ENCODE measurements at regions not wholly inside any gene's neighbourhood (a gene's known extent, or its start where the extent isn't known, plus 50 kb on each side); places are given as distances from the start of the nearest gene placed in this dataset.

DNA sequence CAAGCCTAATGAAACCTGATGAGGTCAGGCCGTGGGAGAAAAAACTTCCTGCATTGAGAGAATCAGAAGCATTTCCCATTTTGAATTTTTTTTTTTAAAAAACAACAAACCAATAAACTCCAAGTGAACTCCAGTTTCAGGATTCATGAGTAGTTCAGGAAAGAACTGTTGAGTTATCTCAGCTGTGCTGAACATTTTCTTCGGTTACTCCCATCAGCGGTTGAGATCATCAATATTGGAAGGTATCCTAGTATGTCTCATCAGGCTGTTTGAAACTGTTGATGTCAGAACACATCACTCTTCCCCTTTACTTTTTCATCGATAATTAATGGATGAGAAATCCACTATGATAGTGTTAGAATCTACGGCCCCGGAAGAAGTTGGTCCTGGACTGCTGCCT is 82.4 kb upstream of the ADGRG2 start:
- POLR2A ChIA-PET = no interaction called here
- H3K36me3 ChIP-seq (ENCODE audit: control insufficient read depth in 2 of 2, insufficient read depth in 1 of 2, low read length in 2 of 2) = no peaks in the 10 kb centered on the region
- TF ChIP-seq ZNF302 (tag by site-specific recombination; IDR thresholded peaks at IDR 0.05; ENCODE audit: low read depth) (no peak), ZNF707 (tag by site-specific recombination; IDR thresholded peaks at IDR 0.05) (no peak), ZNF19 (tag by site-specific recombination; IDR thresholded peaks at IDR 0.05; ENCODE audit: low read depth) (no peak), SCRT2 (tag by site-specific recombination; IDR thresholded peaks at IDR 0.05) (no peak), KLF16 (tag by site-specific recombination; IDR thresholded peaks at IDR 0.05) (no peak), MYNN (tag by site-specific recombination; IDR thresholded peaks at IDR 0.05; ENCODE audit: borderline replicate concordance) (no peak), ZSCAN30 (tag by site-specific recombination; IDR thresholded peaks at IDR 0.05) (no peak), ZNF266 (tag by site-specific recombination; IDR thresholded peaks at IDR 0.05; ENCODE audit: low read depth) (no peak)

DNA sequence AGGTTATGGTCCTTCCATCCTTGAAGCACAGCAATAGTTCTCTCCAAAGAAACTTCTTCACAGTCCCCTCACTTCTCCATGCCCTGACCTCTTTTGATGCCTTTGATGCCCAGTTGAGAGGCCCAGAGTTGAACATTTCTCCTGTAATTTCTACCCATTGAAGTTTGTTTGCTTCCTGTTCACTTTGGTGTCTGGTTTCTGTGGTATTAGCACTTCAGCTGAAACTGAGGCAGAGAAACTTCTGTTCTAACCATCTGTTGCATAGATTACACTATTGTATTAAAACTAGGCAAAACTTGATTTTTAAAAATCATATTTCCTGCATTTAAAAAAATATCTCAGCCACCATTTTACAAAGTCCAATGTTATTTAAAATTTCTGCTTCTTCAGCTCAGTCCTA is 89.8 kb upstream of the ADGRG2 start:
- no peaks in the 10 kb centered on the region for H3K36me3 ChIP-seq (ENCODE audit: control insufficient read depth in 2 of 2, insufficient read depth in 1 of 2, low read length in 2 of 2)
- CTCF ChIA-PET = no interaction called here
- TF ChIP-seq ZIC2 (tag by site-specific recombination; IDR thresholded peaks at IDR 0.05) = no peak
- TF ChIP-seq ZNF561 (tag by site-specific recombination; IDR thresholded peaks at IDR 0.05; ENCODE audit: borderline replicate concordance) = no peak
- TF ChIP-seq TRIM28 (IDR thresholded peaks at IDR 0.05; ENCODE audit: borderline replicate concordance, low read length) = no peak
- TF ChIP-seq SCRT2 (tag by site-specific recombination; IDR thresholded peaks at IDR 0.05) = peak; percentile 20; the same call in 1 of the 2 replicates
- TF ChIP-seq, protein P1, sequence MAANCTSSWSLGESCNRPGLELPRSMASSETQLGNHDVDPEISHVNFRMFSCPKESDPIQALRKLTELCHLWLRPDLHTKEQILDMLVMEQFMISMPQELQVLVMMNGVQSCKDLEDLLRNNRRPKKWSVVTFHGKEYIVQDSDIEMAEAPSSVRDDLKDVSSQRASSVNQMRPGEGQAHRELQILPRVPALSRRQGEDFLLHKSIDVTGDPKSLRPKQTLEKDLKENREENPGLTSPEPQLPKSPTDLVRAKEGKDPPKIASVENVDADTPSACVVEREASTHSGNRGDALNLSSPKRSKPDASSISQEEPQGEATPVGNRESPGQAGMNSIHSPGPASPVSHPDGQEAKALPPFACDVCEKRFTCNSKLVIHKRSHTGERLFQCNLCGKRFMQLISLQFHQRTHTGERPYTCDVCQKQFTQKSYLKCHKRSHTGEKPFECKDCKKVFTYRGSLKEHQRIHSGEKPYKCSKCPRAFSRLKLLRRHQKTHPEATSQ (tag by site-specific recombination; IDR thresholded peaks at IDR 0.05) = no peak
- H3K27ac ChIP-seq (ENCODE audit: extremely low read depth, low read depth, low read length) = no peak overlapping the region
- peaks cover 7% of the 10 kb centered on the region; the same call in 1 of the 2 replicates for H3K4me1 ChIP-seq (ENCODE audit: control insufficient read depth, insufficient read depth, low read length)
- no peak overlapping the region for H3K4me3 ChIP-seq (ENCODE audit: low read depth, low read length)
- no peaks in the 10 kb centered on the region for H3K9me3 ChIP-seq (ENCODE audit: control insufficient read depth, insufficient read depth, low read depth, low read length)
- POLR2A ChIA-PET = no interaction called here

More for the DNA sequence above, 82.4 kb upstream of the ADGRG2 start:
- Histone ChIP-seq H3K9me3 (ENCODE audit: control insufficient read depth, insufficient read depth, low read depth, low read length) (no peaks in the 10 kb centered on the region), H3K4me3 (ENCODE audit: low read depth, low read length) (no peak overlapping the region), H3K4me1 (ENCODE audit: control insufficient read depth, insufficient read depth, low read length) (no peaks in the 10 kb centered on the region), H3K27ac (ENCODE audit: extremely low read depth, low read depth, low read length) (no peak overlapping the region)
- CTCF ChIA-PET = interaction anchor here (0.6 kb wide), 1 partner anchor 120 kb away, joined by 3 read pairs; no protein-coding TSS in a partner anchor

DNA sequence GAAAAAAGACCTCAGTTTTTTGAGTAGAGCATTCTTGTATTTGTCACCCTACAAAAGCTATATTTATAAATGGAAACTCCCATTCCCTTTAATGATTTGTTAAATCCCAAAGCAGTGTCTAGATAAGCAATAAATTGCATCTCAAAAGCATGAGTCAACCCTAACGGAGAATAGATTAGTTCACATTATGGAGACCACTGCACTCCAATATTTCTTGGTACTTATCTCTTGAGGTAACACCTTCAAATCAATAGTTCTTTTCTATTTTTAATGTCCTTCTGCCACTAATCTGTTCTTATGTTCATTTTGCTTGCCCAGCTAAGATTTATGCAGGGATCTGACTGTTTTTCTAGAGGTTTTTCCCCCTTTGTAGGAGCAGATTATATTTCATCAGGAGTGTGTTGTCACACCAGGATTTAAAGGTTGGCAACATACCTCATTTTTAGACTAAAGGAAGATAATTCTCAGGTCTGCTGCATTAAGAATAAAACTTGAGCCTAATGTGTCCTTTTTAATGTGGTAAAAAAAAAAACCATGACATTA is 91.4 kb upstream of the ADGRG2 start:
- CTCF ChIA-PET = no interaction called here

More for the DNA sequence above, 91.4 kb upstream of the ADGRG2 start:
- H3K4me1 ChIP-seq (ENCODE audit: control insufficient read depth, insufficient read depth, low read length) = peaks cover 7% of the 10 kb centered on the region; the same call in 1 of the 2 replicates
- POLR2A ChIA-PET = no interaction called here
- no peaks in the 10 kb centered on the region for H3K36me3 ChIP-seq (ENCODE audit: control insufficient read depth in 2 of 2, insufficient read depth in 1 of 2, low read length in 2 of 2)
- no peak overlapping the region for H3K4me3 ChIP-seq (ENCODE audit: low read depth, low read length)
- H3K27ac ChIP-seq (ENCODE audit: extremely low read depth, low read depth, low read length) = no peak overlapping the region
- TF ChIP-seq ZNF473 (tag by site-specific recombination; IDR thresholded peaks at IDR 0.05) (no peak), FEZF1 (tag by site-specific recombination; IDR thresholded peaks at IDR 0.05) (peak; percentile 30; the same call in 1 of the 2 replicates), TRIM28 (IDR thresholded peaks at IDR 0.05; ENCODE audit: borderline replicate concordance, low read length) (0 out of 2 replicates have a peak, but pooled peaks have one; percentile 11), TCF7L2 (IDR thresholded peaks at IDR 0.05; ENCODE audit: borderline replicate concordance, low read depth, low read length) (0 out of 2 replicates have a peak, but pooled peaks have one; percentile 11)
- TF ChIP-seq, protein P2, sequence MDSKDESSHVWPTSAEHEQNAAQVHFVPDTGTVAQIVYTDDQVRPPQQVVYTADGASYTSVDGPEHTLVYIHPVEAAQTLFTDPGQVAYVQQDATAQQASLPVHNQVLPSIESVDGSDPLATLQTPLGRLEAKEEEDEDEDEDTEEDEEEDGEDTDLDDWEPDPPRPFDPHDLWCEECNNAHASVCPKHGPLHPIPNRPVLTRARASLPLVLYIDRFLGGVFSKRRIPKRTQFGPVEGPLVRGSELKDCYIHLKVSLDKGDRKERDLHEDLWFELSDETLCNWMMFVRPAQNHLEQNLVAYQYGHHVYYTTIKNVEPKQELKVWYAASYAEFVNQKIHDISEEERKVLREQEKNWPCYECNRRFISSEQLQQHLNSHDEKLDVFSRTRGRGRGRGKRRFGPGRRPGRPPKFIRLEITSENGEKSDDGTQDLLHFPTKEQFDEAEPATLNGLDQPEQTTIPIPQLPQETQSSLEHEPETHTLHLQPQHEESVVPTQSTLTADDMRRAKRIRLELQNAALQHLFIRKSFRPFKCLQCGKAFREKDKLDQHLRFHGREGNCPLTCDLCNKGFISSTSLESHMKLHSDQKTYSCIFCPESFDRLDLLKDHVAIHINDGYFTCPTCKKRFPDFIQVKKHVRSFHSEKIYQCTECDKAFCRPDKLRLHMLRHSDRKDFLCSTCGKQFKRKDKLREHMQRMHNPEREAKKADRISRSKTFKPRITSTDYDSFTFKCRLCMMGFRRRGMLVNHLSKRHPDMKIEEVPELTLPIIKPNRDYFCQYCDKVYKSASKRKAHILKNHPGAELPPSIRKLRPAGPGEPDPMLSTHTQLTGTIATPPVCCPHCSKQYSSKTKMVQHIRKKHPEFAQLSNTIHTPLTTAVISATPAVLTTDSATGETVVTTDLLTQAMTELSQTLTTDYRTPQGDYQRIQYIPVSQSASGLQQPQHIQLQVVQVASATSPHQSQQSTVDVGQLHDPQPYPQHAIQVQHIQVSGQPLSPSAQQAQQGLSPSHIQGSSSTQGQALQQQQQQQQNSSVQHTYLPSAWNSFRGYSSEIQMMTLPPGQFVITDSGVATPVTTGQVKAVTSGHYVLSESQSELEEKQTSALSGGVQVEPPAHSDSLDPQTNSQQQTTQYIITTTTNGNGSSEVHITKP (tag by site-specific recombination; IDR thresholded peaks at IDR 0.05) = no peak; the same call in 1 of the 2 replicates
- TF ChIP-seq, protein P3, sequence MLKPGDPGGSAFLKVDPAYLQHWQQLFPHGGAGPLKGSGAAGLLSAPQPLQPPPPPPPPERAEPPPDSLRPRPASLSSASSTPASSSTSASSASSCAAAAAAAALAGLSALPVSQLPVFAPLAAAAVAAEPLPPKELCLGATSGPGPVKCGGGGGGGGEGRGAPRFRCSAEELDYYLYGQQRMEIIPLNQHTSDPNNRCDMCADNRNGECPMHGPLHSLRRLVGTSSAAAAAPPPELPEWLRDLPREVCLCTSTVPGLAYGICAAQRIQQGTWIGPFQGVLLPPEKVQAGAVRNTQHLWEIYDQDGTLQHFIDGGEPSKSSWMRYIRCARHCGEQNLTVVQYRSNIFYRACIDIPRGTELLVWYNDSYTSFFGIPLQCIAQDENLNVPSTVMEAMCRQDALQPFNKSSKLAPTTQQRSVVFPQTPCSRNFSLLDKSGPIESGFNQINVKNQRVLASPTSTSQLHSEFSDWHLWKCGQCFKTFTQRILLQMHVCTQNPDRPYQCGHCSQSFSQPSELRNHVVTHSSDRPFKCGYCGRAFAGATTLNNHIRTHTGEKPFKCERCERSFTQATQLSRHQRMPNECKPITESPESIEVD (tag by site-specific recombination; IDR thresholded peaks at IDR 0.05) = peak; percentile 37; the same call in 1 of the 2 replicates
- no peaks in the 10 kb centered on the region for H3K9me3 ChIP-seq (ENCODE audit: control insufficient read depth, insufficient read depth, low read depth, low read length)
